ENCODE measurements at regions not wholly inside any gene's neighbourhood (a gene's known extent, or its start where the extent isn't known, plus 50 kb on each side); places are given as distances from the start of the nearest gene placed in this dataset.

GRCh38 chr6:17047889-17048288 lies 54.0 kb upstream of the STMND1 start:
- DNase-seq (ENCODE audit: low spot score), result no peak

- peak; percentile 73 for DNase-seq (ENCODE audit: low spot score)
Observed at GRCh38 chr6:17045581-17046322, 56.1 kb upstream of the STMND1 start.

GRCh38 chr6:17043148-17043522 lies 58.7 kb upstream of the STMND1 start:
- DNase-seq (ENCODE audit: low spot score), result no peak

- peak; percentile 55 for DNase-seq (ENCODE audit: low spot score)
Observed at GRCh38 chr6:17042422-17043147, 59.3 kb upstream of the STMND1 start.

GRCh38 chr6:17039266-17039665 lies 62.6 kb upstream of the STMND1 start:
- no peak for DNase-seq (ENCODE audit: low spot score)

GRCh38 chr6:17038316-17038715 lies 63.5 kb upstream of the STMND1 start:
- peak; percentile 38 for DNase-seq (ENCODE audit: low spot score)

GRCh38 chr6:17036065-17036393 lies 65.8 kb upstream of the STMND1 start:
- DNase-seq (ENCODE audit: low spot score), result no peak

GRCh38 chr6:17035257-17036064 lies 66.4 kb upstream of the STMND1 start:
- no peak for DNase-seq (ENCODE audit: low spot score)

GRCh38 chr6:17033746-17034145 lies 68.1 kb upstream of the STMND1 start:
- no peak for DNase-seq (ENCODE audit: low spot score)

GRCh38 chr6:17032988-17033634 lies 68.7 kb upstream of the STMND1 start:
- DNase-seq (ENCODE audit: low spot score), result peak; percentile 85

GRCh38 chr6:17032590-17032987 lies 69.3 kb upstream of the STMND1 start:
- DNase-seq (ENCODE audit: low spot score), result peak; percentile 55

- DNase-seq (ENCODE audit: low spot score), result no peak
Observed at GRCh38 chr6:17031961-17032360, 69.9 kb upstream of the STMND1 start.

GRCh38 chr6:17027441-17027840 lies 74.4 kb upstream of the STMND1 start:
- DNase-seq (ENCODE audit: low spot score), result no peak

GRCh38 chr6:17022604-17023003 lies 79.2 kb upstream of the STMND1 start:
- DNase-seq (ENCODE audit: low spot score), result no peak

GRCh38 chr6:17021539-17021889 lies 80.3 kb upstream of the STMND1 start:
- no peak for DNase-seq (ENCODE audit: low spot score)

GRCh38 chr6:17020889-17021538 lies 80.8 kb upstream of the STMND1 start:
- DNase-seq (ENCODE audit: low spot score), result no peak

GRCh38 chr6:17018425-17018824 lies 83.4 kb upstream of the STMND1 start:
- DNase-seq (ENCODE audit: low spot score), result no peak

- no peak for DNase-seq (ENCODE audit: low spot score)
Observed at GRCh38 chr6:17017416-17017815, 84.4 kb upstream of the STMND1 start.

GRCh38 chr6:17015551-17016381 lies 86.1 kb upstream of the STMND1 start:
- peak; percentile 54 for DNase-seq (ENCODE audit: low spot score)

GRCh38 chr6:17015144-17015543 lies 86.7 kb upstream of the STMND1 start:
- DNase-seq (ENCODE audit: low spot score), result no peak

- peak; percentile 73 for DNase-seq (ENCODE audit: low spot score)
Observed at GRCh38 chr6:17013701-17014100, 88.1 kb upstream of the STMND1 start.
